ENCODE measurements at regions not wholly inside any gene's neighbourhood (a gene's known extent, or its start where the extent isn't known, plus 50 kb on each side); places are given as distances from the start of the nearest gene placed in this dataset.
"Not testable (repeated sequence)": the region's sequence is repeated elsewhere in the genome, so short reads cannot be mapped to it uniquely, and the experiment has no call there.

DNA sequence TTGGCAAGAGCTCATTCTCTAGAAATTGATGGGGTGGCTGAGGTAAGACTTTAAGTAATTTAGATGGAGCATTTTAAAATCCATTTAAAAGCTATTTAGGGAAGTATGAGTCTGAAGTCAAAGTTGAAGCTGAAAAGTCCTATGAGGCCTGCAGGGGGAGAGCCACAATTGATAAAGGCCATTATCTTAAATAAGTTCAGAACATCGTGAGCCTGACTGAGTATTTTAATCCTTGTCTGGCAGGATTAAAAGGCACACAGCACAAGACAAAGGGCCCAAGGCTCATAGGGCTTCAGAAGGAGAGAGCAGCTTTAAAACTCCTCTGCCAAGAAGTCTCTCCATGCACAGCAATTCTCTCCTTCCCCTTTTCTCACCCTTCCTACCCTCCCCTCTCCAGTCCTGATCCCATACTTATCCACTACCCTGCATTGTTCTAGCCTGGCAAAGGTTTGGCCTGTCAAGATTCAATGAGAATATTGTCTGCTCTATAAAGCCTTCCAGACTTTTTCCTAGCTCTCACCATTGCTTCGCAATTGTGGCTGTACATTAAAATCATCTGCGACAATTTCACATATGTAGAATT, 1312.9 kb downstream of the FAM181B start:
- DNase-seq = no peak

DNA sequence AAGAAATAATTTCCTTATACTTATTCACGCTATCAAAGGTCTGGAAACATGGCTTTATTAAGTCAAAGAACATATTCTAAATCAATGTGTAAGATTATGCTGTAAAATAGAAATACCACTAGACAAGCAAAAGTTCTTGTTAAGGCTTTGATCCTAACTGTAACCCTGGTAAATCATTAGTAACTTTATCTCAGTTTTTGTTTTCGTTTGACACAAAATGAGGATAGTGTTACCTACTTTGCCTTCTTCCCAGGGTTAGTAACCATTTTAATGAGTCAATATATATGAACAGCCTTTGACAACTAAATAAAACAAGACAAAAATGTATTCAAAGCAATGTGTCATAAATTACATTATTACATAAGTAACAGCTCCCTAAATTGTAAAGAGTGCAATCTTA, 1336.3 kb downstream of the FAM181B start:
- DNase-seq = peak; percentile 26

DNA sequence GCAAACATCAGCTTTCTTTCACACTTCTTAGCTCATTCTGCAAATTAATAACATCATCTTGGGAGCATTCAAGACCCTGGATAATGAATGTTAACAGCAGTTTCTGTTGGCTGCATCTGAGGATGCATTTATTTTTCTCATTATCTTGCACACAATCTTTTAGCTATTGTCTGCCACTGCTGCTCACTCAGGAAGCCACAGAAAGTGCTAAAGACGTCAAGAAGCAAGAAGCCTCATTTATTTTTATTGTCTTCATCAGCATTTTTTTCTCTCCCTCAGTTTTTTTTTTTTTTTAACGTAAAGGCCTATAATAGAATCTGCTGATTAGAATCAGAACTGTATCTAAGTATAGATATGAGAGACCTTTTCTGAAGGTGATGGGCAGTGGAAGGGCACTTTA, 1339.4 kb downstream of the FAM181B start:
- no peak for DNase-seq

DNA sequence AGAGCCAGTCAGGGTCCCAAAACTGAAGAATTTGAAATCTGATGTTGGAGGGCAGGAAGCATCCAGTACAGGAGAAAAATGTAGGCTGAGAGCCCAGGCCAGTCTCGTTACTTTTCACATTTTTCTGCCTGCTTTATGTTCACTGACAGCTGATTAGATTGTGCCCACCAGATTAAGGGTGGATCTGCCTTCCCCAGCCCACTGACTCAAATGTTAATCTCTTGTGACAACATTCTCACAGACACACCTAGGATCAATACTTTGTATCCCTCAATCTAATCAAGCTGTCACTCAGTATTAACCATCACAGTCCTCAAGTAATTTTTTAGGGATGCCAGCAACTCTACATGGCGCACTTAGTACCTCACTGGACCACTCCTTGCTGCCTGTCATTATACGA, 1345.3 kb downstream of the FAM181B start:
- DNase-seq = no peak

DNA sequence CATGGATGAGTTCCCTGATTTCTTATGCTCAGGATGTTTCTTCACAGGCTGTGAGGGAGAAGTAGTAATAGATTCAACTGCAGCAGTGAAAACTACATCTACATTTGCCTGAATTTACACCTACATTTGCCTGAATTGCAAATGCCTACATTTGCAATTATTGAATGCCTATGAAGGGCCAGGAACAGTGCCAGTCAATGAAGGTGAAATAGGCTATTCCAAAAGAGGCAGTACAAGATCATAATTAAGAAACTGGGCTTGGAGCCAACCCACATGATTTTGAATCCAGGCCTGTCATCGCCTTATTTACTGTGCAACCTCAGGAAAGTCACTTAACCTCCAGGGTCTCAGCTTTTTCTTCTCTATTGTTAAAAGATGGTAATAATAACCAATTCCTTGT, 1353.3 kb downstream of the FAM181B start:
- DNase-seq = no peak

DNA sequence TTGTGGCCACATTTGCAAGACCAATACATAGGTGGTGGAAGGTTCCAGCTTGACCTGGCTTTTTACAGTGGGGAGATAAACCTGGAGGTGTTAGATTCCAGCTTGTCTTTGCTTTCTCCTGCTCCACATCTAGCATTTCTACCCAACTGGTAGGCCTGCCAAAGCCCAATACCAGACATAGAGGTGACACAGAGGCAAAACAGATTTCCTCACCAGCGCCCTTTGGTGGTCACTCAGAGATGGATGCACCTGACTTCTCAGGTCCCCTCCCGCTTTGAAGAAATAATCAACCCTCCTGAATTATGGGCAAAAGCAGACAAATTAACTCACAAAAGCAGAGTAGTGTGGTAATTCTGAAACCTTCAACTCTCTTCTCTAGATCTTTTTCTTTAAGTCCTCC, 1356.2 kb downstream of the FAM181B start:
- DNase-seq = no peak

DNA sequence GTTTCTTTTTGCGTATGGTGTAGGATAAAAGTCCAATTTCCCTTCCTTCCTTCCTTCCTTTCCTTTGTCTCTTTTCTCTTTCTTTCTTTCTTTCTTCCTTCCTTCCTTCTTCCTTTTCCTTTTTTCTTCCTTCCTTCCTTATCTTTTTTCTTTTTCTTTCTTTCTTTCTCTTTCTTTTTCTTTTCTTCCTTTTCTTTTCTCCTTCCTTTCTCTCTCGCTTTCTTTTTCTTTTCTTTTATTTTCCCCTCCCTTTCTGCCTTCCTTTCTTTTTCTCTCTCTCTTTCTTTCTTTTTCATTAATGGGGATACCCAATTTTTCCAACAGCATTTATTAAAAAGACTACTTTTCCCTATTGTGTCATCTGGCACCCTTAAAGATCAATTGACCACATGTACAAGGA, 1359.7 kb downstream of the FAM181B start:
- no peak for DNase-seq

DNA sequence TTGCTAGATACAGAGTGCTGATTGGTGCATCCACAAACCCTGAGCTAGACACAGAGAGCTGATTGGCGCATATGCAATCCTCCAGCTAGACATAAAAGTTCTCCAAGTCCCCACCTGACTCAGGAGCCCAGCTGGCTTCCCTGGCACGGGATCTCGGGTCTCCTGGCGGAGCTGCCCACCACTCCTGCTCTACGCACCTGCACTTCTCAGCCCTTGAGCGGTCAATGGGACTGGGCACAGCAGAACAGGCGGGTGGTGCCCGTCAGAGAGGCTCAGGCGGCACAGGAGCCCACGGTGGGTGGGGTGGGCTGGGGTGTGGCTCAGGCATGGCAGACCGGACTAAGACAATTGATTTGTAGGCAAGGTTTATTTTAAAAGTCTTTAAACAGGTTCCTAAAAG, 1365.5 kb downstream of the FAM181B start:
- DNase-seq = no peak

DNA sequence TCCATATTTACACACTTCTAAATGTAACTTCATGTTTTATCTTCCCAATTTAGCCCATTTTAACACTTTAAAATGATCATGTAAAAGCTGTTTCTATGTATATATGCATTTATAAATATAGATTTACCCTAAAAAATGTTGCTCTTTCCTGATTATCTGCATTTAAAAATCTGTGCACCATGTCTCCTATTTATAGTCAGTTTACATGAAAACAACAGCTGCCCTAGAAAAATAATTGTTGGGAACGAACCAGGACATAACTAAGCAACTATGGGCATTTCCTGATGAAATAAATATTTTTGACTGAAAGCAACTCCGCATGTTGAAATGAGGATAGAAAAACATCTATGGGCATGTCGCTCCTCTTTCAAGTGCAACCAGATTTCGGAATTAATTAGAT, 1368.2 kb downstream of the FAM181B start:
- DNase-seq = no peak

DNA sequence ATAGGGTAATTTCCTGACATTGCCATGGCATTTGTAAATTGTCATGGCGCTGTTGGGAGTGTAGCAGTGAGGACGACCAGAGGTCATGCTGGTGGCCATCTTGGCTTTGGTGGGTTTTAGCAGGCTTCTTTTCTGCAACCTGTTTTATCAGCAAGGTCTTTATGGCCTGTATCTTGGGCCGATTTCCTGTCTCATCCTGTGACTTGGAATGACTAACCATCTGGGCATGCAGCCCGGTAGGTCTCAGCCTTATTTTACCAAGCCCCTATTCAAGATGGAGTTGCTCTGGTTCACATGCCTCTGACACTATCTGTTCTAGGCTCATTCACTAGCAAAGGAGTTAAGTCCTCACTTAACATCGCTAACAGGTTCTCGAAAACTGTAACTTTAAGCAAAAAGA, 1374.2 kb downstream of the FAM181B start:
- no peak for DNase-seq

DNA sequence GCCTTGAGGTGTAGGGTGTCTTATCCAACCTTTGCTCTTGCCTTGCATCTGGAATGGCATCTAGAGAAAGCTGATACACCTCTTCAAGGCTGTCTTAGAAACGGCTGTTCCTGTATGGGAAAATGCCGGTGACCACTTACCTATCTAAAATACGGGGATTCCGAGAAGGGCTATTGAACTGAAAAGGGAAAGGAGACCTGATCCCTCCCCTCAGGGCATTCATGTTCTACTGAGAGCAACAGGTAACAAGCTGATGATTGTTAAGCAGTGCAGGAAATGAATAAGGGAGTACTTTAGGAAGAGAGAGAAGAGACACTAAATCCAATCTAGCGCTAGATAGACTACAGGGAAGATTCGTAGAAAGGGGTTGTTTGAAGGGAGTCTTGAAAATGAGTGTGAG, 1388.1 kb downstream of the FAM181B start:
- DNase-seq = no peak

DNA sequence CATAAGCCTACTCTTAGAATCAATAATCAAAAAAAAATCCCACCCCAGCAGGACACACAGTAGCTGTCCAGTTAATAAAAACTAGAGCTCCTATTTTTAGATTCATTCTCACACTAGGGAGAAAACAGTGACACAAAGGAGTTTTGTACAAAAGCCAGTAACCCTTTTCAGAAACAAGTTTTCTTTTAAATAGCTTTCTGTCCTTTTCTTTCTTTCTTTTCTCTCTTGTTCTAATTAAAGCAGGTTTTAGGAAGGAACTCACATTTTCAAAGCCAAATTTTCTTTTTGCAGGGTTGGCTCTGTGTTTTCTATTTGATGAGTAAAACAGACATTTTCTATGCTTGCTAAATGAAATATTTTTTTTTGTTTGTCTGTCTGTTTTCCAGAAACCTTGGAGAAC, 1390.7 kb downstream of the FAM181B start:
- no peak for DNase-seq

DNA sequence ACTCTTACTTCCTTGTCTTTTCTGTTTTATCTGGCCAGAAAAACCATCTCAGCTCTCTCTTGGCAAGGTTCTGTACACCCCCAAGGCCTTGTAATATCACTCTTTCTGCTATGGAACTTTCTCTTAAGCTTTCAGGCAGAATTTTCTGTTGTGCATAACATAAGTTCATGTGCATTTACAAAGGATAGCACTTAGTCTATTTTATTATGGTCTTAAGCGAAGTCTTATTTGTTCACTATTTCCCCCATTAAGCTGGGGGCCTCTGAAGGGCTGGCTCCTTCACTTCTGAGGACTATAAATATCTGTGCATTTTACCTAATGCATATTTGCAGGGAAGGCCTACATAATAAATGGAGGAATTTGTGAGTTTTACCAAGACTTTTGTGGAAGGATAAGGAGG, 1393.4 kb downstream of the FAM181B start:
- DNase-seq = no peak

DNA sequence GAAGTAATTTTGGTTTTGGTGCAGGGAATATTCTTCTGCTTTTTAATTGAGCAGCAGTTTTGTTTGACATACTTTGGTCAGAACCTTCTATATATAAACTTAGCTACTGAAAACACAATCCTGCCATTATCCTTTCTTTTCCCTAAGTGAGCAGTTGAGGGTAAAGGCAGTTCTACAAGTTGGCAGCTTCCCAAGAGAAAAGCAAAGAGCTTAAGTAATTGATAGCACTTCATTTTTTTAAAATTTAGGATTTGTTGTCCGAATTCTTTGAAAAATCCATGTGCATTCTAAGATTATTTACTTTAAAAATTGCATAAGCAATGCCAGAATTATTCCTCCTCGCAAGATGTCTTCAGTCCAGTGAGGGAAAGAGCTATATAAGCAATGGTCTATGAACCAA, 1394.1 kb downstream of the FAM181B start:
- DNase-seq = no peak

DNA sequence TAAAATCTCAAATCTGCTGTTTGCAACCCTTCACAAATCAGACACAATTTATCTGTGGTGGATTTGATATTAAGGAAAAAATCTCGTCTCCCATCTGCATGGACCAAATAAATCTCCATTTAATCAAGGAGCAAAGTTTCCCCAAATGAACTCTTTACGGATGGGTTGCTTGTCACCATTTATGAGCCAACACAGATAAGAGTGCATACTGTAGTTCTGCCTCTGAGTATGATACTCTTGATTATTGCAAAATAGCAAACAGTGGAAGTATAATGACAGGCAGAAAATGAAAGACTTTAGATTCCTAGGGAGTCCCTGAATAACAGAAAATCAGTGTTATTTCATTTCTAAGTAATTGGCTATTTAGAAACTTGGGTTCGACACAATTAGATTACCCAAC, 1395.9 kb downstream of the FAM181B start:
- no peak for DNase-seq

DNA sequence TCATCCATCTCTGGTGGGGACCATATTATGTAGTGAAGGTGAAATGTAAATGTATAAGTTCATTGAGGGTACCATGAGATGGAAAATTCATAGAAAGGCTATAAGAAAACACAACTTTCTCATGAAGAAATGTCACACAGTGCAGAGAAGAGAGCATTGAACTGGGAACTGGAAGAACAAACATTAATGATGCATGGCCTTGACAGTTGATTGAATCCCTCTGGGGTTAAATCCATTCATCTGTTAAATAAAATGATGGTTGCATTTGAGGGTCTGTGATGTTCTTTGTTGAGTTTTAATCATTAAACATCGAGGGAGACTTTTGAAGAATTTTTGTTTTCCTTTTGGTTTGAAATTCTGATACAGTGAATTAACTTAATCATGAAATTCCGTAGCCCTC, 1401.4 kb downstream of the FAM181B start:
- no peak for DNase-seq

DNA sequence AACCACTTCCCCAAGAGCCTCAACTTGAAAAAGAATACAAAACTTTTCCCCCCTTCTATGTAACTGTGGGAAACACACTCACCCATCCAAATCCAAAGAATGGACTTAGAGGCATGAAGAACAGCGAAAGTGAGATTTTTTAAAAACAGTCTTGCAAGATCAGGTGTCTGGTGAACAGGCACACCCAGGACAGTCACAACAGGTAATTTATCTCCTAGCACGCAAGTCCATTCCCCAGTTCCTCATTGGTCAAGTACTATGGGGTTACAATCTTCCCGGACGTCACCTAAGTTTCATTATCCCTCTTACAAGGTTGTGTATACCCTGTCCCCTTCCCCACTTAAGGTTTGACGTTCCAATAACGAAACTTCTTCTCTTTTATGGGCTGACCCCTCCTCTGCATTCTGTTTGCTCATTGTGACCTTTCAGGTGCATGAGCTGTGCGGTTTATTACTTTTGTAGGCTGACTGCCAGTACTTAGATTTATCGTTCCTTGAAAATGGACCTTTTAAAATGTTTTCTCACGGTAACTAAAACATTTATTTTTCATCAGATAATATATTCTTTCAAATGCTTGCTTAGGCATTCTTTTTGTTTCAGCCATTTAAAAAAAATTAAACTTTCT, 1401.9 kb downstream of the FAM181B start:
- DNase-seq = peak; percentile 40

DNA sequence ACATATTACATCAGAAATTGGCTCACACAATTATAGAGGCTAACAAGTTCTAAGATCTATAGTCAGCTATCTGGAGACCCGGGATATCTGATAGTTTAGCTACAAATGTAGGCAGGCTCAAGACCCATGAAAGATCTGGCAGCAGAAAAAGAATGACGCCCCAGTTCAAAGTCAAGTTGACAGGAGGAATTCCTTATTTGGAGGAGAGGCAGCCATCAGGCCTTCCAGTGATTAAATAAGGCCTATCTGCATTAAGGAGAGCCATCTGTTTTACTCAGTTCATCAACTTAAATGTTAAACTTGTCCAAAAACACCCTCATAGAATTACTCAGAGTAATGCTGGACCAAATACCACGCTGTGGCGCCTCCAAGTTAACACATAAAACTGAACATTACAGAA, 1402.6 kb downstream of the FAM181B start:
- no peak for DNase-seq

DNA sequence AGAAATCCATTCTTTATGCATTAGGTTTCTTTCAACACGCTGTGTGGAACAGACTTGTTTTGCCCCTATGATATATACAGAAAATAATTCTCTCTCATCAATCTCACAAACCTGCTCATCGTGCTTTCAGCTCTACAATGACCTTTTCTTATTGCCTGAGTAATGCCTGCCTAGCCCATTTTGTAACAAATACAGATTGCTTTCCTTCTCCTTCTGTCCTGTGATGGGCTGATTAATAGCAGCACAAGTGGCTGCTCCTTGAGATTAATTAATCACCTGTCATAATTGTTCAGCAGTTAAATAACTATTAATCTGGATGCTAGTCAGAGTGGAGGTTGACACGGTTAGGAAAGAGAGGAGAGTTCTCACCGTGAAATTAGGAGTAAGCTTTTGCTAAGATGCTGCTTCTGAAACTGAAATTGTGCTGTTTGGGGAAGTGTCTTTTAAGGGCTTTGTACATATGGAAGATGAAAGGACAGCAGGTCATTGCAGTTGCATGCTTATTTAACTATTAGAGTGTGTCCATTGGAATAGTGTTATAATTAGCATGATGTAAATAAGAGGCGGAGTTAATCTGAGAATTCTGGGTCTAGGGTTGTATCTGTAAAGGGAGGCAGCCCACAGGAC, 1430.5 kb downstream of the FAM181B start:
- DNase-seq = no peak

DNA sequence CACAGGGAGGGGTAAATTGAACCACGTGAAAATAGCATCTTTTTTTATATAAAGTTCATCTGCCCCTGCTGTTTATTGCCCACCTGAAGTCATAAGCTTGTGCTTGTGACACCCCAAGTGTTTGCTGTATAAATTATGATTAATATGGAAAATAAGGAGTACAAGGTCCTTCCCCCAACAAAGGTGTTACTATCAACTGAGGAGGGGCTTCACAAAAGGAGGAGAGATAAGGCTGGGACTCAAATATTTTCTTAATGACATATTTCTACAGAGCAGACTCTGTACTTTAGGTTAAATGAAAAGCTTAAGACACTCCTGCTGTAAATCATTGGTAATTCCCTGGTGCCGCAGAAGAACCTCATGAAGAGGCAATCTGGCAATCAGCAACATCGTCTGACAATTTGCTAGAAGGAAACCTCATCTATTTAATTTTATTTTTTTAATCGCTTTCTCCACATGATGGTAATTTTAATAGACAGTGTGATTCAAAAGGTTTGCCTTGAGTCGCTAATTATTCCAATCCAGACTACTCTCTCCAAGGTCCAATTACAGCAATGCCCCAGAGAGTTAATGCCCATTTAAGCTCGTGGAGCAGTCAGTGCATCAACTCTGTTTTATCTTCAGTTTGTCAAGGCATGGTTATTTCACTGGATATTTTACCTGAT, 1432.4 kb downstream of the FAM181B start:
- DNase-seq = no peak

DNA sequence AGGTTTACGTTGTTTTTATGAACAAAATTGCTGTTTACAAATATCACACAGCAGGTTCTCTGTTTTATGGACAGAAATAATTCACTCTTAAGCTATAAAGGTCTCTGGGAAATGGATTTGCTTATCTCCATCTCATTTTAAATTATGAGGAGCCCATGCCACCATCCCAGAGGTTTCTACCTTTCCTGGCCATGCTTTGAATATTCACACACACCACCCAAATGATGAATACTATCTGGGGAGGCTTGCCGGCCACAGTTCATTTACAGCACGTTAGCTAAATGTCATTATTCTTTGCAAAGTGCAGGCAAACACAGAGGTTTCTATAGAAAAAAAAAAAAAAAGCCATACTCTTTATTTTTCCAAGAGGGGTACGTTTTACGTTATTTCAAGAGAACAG, 1446.7 kb downstream of the FAM181B start:
- no peak for DNase-seq

DNA sequence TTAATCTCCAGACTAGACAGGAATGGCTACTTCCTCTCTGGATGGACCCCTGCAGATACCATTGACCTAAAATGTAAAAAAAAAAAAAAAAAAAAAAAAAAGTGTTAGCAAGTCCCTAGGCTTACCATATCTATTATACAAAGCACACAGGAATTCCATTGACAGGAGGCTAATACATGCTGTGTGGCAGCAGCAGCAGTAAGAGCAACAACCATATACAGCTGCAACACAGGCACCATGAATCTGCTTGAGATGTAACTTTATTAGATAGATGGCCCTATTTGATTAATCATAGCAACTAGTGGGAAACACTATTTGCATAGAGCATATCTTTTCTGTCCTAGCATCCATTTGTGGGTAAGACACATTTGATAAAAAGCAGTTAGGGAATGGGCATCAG, 1447.1 kb downstream of the FAM181B start:
- DNase-seq = no peak

DNA sequence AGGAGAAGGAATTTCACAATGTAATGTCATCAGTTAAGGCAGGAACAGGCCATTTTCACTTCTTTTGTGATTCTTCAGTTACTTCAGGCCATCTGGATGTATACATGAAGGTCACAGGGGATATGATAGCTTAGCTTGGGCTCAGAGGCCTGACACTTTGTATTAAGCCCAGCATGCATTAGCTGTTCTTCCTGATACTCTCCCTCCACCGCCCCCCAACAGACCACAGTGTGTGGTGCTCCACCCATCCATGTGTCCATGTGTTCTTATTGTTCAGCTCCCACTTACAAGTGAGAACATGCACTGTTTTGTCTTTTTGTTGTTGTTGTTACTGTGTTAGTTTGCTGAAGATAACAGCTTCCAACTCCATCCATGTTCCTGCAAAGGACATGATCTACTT, 1453.4 kb downstream of the FAM181B start:
- not testable (repeated sequence) for DNase-seq

DNA sequence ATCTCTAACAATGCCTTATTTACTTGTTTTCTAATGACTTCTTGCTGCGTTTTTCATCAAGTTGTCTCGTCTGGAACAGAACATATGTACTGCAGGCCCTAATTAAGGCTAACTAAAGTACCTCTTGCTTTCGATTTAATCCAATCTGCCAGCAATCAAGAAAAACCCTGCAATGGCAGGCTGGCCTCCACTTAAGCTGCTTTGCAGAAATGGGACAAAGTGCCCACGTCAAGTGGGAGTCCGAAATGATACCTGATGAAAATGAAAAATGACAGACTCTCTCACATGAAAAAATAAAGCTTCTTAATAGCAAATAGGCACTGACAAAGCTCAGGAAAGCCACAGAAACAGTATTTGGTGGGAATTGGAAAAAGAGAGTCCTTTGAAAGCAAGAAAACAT, 1454.7 kb downstream of the FAM181B start:
- DNase-seq = no peak

All from left kidney (tissue), 1 donor.